Nephron progenitor cell (in vitro differentiated cells): ENCODE measurements at regions not wholly inside any gene's neighbourhood (a gene's known extent, or its start where the extent isn't known, plus 50 kb on each side); places are given as distances from the start of the nearest gene placed in this dataset.
"Not testable (repeated sequence)": the region's sequence is repeated elsewhere in the genome, so short reads cannot be mapped to it uniquely, and the experiment has no call there.

Experiments used
- DNase-seq: peaks from one replicate; pipeline ENCODE4 v3.0.0; 2021
- H3K27ac Mint-ChIP-seq: 2 replicates; pipeline ENCODE4 v1.8.0; 2021; ENCODE audit warnings: mild to moderate bottlenecking, moderate library complexity, mixed read lengths
- H3K27me3 Mint-ChIP-seq: 2 replicates; pipeline ENCODE4 v1.8.0; 2021; ENCODE audit warnings: mild to moderate bottlenecking, low read depth, mixed read lengths; ENCODE audit not compliant: poor library complexity
- H3K36me3 Mint-ChIP-seq: 2 replicates; pipeline ENCODE4 v1.8.0; 2021; ENCODE audit warnings: low read depth, mixed read lengths
- H3K4me1 Mint-ChIP-seq: 2 replicates; pipeline ENCODE4 v1.8.0; 2021; ENCODE audit warnings: mixed read lengths
- H3K4me3 Mint-ChIP-seq: 2 replicates; pipeline ENCODE4 v1.8.0; 2021; ENCODE audit warnings: mild to moderate bottlenecking, moderate library complexity, mixed read lengths
- H3K9me3 Mint-ChIP-seq: 2 replicates; pipeline ENCODE4 v1.8.0; 2021; ENCODE audit warnings: mild to moderate bottlenecking, moderate library complexity, mixed read lengths
- TF ChIP-seq, protein P1 (sequence below): fragments of 200-600 bp; sonication (generic); IDR thresholded peaks from 2 replicates; pipeline ENCODE4 v1.5.0; 2021; ENCODE audit warnings: antibody characterized with exemption

- Mint-ChIP-seq H3K9me3 (peaks cover 52% of the 10 kb centered on the region), H3K4me3 (no peak overlapping the region), H3K27me3 (no peaks in the 10 kb centered on the region), H3K27ac (no peak overlapping the region), H3K36me3 (no peaks in the 10 kb centered on the region), H3K4me1 (no peaks in the 10 kb centered on the region)
- TF ChIP-seq, protein P1, sequence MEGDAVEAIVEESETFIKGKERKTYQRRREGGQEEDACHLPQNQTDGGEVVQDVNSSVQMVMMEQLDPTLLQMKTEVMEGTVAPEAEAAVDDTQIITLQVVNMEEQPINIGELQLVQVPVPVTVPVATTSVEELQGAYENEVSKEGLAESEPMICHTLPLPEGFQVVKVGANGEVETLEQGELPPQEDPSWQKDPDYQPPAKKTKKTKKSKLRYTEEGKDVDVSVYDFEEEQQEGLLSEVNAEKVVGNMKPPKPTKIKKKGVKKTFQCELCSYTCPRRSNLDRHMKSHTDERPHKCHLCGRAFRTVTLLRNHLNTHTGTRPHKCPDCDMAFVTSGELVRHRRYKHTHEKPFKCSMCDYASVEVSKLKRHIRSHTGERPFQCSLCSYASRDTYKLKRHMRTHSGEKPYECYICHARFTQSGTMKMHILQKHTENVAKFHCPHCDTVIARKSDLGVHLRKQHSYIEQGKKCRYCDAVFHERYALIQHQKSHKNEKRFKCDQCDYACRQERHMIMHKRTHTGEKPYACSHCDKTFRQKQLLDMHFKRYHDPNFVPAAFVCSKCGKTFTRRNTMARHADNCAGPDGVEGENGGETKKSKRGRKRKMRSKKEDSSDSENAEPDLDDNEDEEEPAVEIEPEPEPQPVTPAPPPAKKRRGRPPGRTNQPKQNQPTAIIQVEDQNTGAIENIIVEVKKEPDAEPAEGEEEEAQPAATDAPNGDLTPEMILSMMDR: no peak
- DNase-seq: no peak
Measured at GRCh38 chr21:25171438-25171837, 435.8 kb downstream of the MRPL39 start.

DNA sequence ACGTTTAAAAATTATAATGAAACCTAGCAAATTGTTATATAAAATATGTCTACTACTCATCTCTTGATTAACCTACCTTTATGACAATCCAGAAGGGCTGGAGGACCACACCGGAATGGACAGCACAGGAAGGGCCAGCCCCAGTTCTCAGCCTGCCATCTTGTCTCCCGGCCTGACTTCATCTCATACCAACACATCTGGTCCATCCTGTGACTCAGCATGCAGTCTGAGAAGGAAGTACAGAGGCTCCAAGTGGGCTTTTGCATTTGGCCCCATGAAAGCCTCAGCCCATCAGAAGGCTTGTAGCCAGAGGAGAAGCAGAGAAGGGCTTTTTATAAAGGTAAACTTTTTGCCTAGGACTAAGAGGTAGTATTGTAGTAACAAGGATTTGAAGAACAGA, 436.6 kb downstream of the MRPL39 start:
- H3K27me3 Mint-ChIP-seq: no peaks in the 10 kb centered on the region
- H3K4me3 Mint-ChIP-seq: no peak overlapping the region
- H3K9me3 Mint-ChIP-seq: peaks cover 58% of the 10 kb centered on the region
- no peak overlapping the region for H3K27ac Mint-ChIP-seq
- H3K36me3 Mint-ChIP-seq: no peaks in the 10 kb centered on the region
- H3K4me1 Mint-ChIP-seq: no peaks in the 10 kb centered on the region
- TF ChIP-seq, protein P1: no peak
- DNase-seq: no peak

GRCh38 chr21:25169370-25169769, 437.9 kb downstream of the MRPL39 start:
- H3K36me3 Mint-ChIP-seq: no peaks in the 10 kb centered on the region
- H3K4me3 Mint-ChIP-seq: no peak overlapping the region
- peaks cover 66% of the 10 kb centered on the region for H3K9me3 Mint-ChIP-seq
- TF ChIP-seq, protein P1: no peak
- no peaks in the 10 kb centered on the region for H3K4me1 Mint-ChIP-seq
- H3K27ac Mint-ChIP-seq: no peak overlapping the region
- H3K27me3 Mint-ChIP-seq: no peaks in the 10 kb centered on the region
- DNase-seq: no peak

- not testable (repeated sequence) for H3K27me3 Mint-ChIP-seq, H3K27ac Mint-ChIP-seq, H3K4me3 Mint-ChIP-seq, H3K36me3 Mint-ChIP-seq, H3K4me1 Mint-ChIP-seq, DNase-seq
- peaks cover 65% of the 10 kb centered on the region for H3K9me3 Mint-ChIP-seq
Measured at GRCh38 chr21:25166904-25167303, 440.4 kb downstream of the MRPL39 start.

GRCh38 chr21:25161571-25161970, 445.7 kb downstream of the MRPL39 start:
- H3K9me3 Mint-ChIP-seq: peaks cover 38% of the 10 kb centered on the region
- no peak overlapping the region for H3K4me3 Mint-ChIP-seq
- no peak for DNase-seq
- no peaks in the 10 kb centered on the region for H3K36me3 Mint-ChIP-seq
- no peaks in the 10 kb centered on the region for H3K27me3 Mint-ChIP-seq
- TF ChIP-seq, protein P1: no peak
- no peaks in the 10 kb centered on the region for H3K4me1 Mint-ChIP-seq
- no peak overlapping the region for H3K27ac Mint-ChIP-seq

GRCh38 chr21:25155020-25155419, 452.3 kb downstream of the MRPL39 start:
- not testable (repeated sequence) for H3K4me3 Mint-ChIP-seq, H3K27me3 Mint-ChIP-seq, H3K27ac Mint-ChIP-seq, H3K4me1 Mint-ChIP-seq, DNase-seq, H3K36me3 Mint-ChIP-seq
- peaks cover 31% of the 10 kb centered on the region for H3K9me3 Mint-ChIP-seq

GRCh38 chr21:25149022-25149421, 458.3 kb downstream of the MRPL39 start:
- Mint-ChIP-seq H3K27me3 (no peaks in the 10 kb centered on the region), H3K4me3 (no peak overlapping the region), H3K9me3 (peaks cover 40% of the 10 kb centered on the region), H3K27ac (no peak overlapping the region), H3K36me3 (no peaks in the 10 kb centered on the region), H3K4me1 (no peaks in the 10 kb centered on the region)
- no peak for DNase-seq
- TF ChIP-seq, protein P1: no peak
